AG10803 (cell line): ENCODE measurements at regions not wholly inside any gene's neighbourhood (a gene's known extent, or its start where the extent isn't known, plus 50 kb on each side); places are given as distances from the start of the nearest gene placed in this dataset.

Experiments
- DNase-seq: peaks from one replicate; pipeline ENCODE4 v3.0.0; 2010; ENCODE audit warnings: low read depth
- H3K4me3 ChIP-seq: 2 replicates; pipeline ENCODE4 v1.5.1; 2011; ENCODE audit warnings: mild to moderate bottlenecking, low read length, control low read depth
- TF ChIP-seq, protein P1 (sequence below): conservative IDR thresholded peaks from 2 replicates; pipeline ENCODE4 v1.5.1; 2011; ENCODE audit warnings: mild to moderate bottlenecking, low read length, control low read depth, inconsistent platforms

DNA sequence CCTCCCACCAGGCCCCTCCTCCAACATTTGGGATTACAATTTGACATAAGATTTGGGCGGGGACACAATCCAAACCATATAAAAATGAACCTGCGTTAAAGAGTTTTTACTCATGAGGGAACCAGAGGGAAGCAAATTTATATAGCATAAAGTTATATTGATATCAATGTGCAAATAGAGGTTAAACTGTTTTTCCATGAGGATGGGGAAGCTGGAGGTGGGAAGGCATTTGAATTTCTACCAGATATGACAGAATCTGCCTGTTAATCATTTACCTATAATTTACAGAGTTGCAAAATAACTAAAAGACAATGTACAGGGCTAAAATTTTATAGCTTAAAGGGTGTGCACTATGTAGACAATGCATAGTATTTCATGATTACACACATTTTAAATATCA lies 322.0 kb upstream of the FKBP1C start:
- no peak overlapping the region for H3K4me3 ChIP-seq
- TF ChIP-seq, protein P1, sequence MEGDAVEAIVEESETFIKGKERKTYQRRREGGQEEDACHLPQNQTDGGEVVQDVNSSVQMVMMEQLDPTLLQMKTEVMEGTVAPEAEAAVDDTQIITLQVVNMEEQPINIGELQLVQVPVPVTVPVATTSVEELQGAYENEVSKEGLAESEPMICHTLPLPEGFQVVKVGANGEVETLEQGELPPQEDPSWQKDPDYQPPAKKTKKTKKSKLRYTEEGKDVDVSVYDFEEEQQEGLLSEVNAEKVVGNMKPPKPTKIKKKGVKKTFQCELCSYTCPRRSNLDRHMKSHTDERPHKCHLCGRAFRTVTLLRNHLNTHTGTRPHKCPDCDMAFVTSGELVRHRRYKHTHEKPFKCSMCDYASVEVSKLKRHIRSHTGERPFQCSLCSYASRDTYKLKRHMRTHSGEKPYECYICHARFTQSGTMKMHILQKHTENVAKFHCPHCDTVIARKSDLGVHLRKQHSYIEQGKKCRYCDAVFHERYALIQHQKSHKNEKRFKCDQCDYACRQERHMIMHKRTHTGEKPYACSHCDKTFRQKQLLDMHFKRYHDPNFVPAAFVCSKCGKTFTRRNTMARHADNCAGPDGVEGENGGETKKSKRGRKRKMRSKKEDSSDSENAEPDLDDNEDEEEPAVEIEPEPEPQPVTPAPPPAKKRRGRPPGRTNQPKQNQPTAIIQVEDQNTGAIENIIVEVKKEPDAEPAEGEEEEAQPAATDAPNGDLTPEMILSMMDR = no peak
- DNase-seq = no peak

GRCh38 chr6:62891065-62891647 lies 320.1 kb upstream of the FKBP1C start:
- no peak overlapping the region for H3K4me3 ChIP-seq
- TF ChIP-seq, protein P1 = peak; percentile 32
- peak; percentile 0 for DNase-seq

DNA sequence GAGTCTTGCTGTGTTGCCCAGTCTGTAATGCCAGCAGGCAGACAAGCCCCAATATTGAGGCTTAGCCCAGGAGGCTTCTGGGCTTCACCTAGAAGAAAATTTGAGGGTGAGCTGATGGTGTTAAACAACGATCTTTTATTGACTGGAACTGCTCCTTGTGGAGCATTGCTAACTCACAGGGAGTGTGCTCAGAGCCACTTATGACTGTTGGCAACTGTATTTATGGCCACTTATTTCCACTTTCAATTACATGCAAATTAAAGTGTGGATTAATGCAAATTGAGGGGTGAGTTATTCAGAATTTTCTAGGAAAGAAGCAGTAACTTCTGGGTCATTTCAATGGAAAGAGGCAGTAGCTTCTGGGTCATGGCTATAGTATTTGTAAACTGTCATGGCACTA lies 317.2 kb upstream of the FKBP1C start:
- DNase-seq = no peak
- no peak overlapping the region for H3K4me3 ChIP-seq
- TF ChIP-seq, protein P1 = no peak

DNA sequence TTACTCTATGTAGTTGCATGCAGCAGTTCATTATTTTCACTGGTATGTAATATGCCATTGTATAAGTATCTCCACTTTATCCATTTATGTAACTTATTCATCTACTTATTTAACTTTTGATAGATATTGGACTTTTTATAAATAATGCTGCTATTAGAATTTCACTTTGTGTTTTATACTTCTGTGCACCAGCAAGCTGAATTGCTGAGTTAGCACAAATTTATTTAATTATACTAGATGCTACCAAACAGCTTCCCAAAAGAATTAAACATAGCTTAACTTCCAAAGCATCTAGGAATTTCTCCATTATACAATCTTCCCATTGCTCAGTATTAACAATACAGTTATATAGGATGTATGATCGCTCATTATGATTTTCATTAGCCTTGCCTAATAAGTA lies 308.0 kb upstream of the FKBP1C start:
- no peak for DNase-seq
- H3K4me3 ChIP-seq = no peak overlapping the region
- TF ChIP-seq, protein P1 = no peak

DNA sequence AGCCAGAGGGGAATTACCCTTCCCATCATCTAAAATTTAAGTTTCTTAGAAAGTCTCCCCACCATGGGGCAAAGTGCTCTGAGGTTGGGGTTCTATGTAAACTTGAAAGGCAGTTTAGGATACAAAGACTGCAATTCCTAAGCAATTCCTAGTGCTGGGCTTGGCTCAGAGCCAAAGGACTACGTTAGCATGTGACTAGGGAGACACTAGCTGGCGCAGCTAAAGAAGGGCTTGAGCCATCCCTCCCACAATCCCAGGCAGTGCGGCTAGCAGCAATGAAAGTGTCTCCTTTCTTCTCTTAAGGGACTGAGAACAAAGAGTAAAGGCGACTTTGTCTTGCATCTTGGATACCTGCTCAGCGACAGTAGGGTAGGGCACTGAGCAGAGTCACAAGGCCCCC lies 306.6 kb upstream of the FKBP1C start:
- no peak for DNase-seq
- TF ChIP-seq, protein P1 = no peak
- no peak overlapping the region for H3K4me3 ChIP-seq

DNA sequence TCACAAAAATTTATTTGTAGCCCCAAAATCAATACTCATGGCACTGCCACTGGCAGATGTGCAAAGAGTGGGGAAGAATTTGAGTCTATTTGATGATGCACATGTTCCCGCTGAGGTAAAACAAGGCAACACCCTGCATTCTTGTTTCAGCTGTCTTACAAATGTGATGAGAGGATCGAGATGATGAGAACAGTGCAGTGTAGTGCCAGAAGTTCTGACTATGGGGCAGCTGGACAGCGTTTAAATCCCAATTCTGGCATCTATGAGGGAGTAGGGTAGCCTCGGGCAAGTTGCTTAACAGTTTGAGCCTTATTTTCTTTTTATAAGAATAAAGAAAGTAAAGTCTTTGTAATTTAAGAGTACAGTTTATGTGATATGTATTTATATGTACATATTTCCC lies 296.7 kb upstream of the FKBP1C start:
- H3K4me3 ChIP-seq = no peak overlapping the region
- TF ChIP-seq, protein P1 = no peak
- no peak for DNase-seq

- H3K4me3 ChIP-seq = no peak overlapping the region
- DNase-seq = no peak
- TF ChIP-seq, protein P1 = no peak
These were observed 287.5 kb upstream of the FKBP1C start for GRCh38 chr6:62923728-62924127.
